ENCODE measurements at regions not wholly inside any gene's neighbourhood (a gene's known extent, or its start where the extent isn't known, plus 50 kb on each side); places are given as distances from the start of the nearest gene placed in this dataset.

GRCh38 chr6:100996409-100996808 is 115.3 kb upstream of the ASCC3 start:
- Histone ChIP-seq H3K27ac (no peak overlapping the region), H3K4me1 (no peaks in the 10 kb centered on the region), H3K4me3 (no peak overlapping the region), H3K36me3 (replicated peaks in 1 of 2; ENCODE audit: insufficient read depth in 1 of 2, low read depth in 2 of 2) (no peaks in the 10 kb centered on the region), H3K27me3 (no peaks in the 10 kb centered on the region), H3K9me3 (no peaks in the 10 kb centered on the region)
- TF ChIP-seq POLR2A (IDR thresholded peaks at IDR 0.05) (no peak), CTCF (IDR thresholded peaks at IDR 0.05) (no peak)
- DNase-seq (no peak), ATAC-seq (no peak)
- intact Hi-C loops (cut with DNase I), result no loop called here

- Histone ChIP-seq H3K4me1 (no peaks in the 10 kb centered on the region), H3K27ac (no peak overlapping the region), H3K9me3 (no peaks in the 10 kb centered on the region), H3K36me3 (replicated peaks in 1 of 2; ENCODE audit: insufficient read depth in 1 of 2, low read depth in 2 of 2) (no peaks in the 10 kb centered on the region), H3K27me3 (no peaks in the 10 kb centered on the region), H3K4me3 (no peak overlapping the region)
- no peak for DNase-seq
- intact Hi-C loops (cut with DNase I), result no loop called here
- 58 to 62% methylated on average over 3 of the region's 3 CpGs for WGBS, 2 donors
- no peak for TF ChIP-seq POLR2A (IDR thresholded peaks at IDR 0.05)
- ATAC-seq, result no peak
Measured at GRCh38 chr6:100998111-100998510, 117.0 kb upstream of the ASCC3 start.

GRCh38 chr6:100999034-100999597 is 118.0 kb upstream of the ASCC3 start:
- 41 to 67% methylated on average over 2 of the region's 2 CpGs for WGBS, 2 donors
- Histone ChIP-seq H3K27ac (no peak overlapping the region), H3K27me3 (no peaks in the 10 kb centered on the region), H3K36me3 (replicated peaks in 1 of 2; ENCODE audit: insufficient read depth in 1 of 2, low read depth in 2 of 2) (no peaks in the 10 kb centered on the region), H3K4me1 (no peaks in the 10 kb centered on the region), H3K4me3 (no peak overlapping the region), H3K9me3 (no peaks in the 10 kb centered on the region)
- intact Hi-C loops (cut with DNase I), result no loop called here
- TF ChIP-seq CTCF (IDR thresholded peaks at IDR 0.05) (no peak), POLR2A (IDR thresholded peaks at IDR 0.05) (no peak)
- ATAC-seq, result no peak
- DNase-seq, result no peak

- Histone ChIP-seq H3K27me3 (no peaks in the 10 kb centered on the region), H3K27ac (no peak overlapping the region), H3K4me1 (no peaks in the 10 kb centered on the region), H3K36me3 (replicated peaks in 1 of 2; ENCODE audit: insufficient read depth in 1 of 2, low read depth in 2 of 2) (no peaks in the 10 kb centered on the region), H3K9me3 (no peaks in the 10 kb centered on the region), H3K4me3 (no peak overlapping the region)
- WGBS, 2 donors, result 44 to 63% methylated on average over 3 of the region's 3 CpGs
- no peak for ATAC-seq
- intact Hi-C loops (cut with DNase I), result no loop called here
- no peak for DNase-seq
- TF ChIP-seq POLR2A (IDR thresholded peaks at IDR 0.05), result no peak
- no peak for TF ChIP-seq CTCF (IDR thresholded peaks at IDR 0.05)
Measured at GRCh38 chr6:101000341-101000740, 119.2 kb upstream of the ASCC3 start.

- no peak overlapping the region for H3K27ac ChIP-seq
- intact Hi-C loops (cut with DNase I), result no loop called here
- WGBS, 2 donors, result 60 to 63% methylated on average over 1 of the region's 1 CpG
- TF ChIP-seq POLR2A (IDR thresholded peaks at IDR 0.05) (no peak), CTCF (IDR thresholded peaks at IDR 0.05) (no peak)
- ATAC-seq (no peak), DNase-seq (no peak)
- H3K4me3 ChIP-seq, result no peak overlapping the region
- H3K9me3 ChIP-seq, result no peaks in the 10 kb centered on the region
- H3K4me1 ChIP-seq, result no peaks in the 10 kb centered on the region
- H3K27me3 ChIP-seq, result no peaks in the 10 kb centered on the region
- H3K36me3 ChIP-seq (replicated peaks in 1 of 2; ENCODE audit: insufficient read depth in 1 of 2, low read depth in 2 of 2), result no peaks in the 10 kb centered on the region
Measured at GRCh38 chr6:101001012-101001411, 119.9 kb upstream of the ASCC3 start.
